K562 (cell line): ENCODE measurements at regions not wholly inside any gene's neighbourhood (a gene's known extent, or its start where the extent isn't known, plus 50 kb on each side); places are given as distances from the start of the nearest gene placed in this dataset.

Experiments
- CREB1 ChIP-seq, 2 experiments: sonication (generic) in 1 of 2; formaldehyde crosslinking in 1 of 2; IDR thresholded peaks; 2 replicates each; pipeline versions ENCODE4 v1.6.1 to v1.8.0; 2012 to 2022; ENCODE audit warnings: inconsistent platforms in 1 of 2, mild to moderate bottlenecking in 1 of 2, missing genetic modification reagents in 1 of 2, moderate library complexity in 1 of 2
- DDX20 ChIP-seq: fragments of 450-650 bp; IDR thresholded peaks from 2 replicates; pipeline ENCODE4 v1.6.1; 2016; ENCODE audit warnings: missing genetic modification characterization, low read depth, mild to moderate bottlenecking, missing compliant biosample characterization, moderate library complexity
- JUND ChIP-seq, 2 experiments: IDR thresholded peaks; 2 replicates in 1 of 2; 3 replicates in 1 of 2; pipeline ENCODE4 v1.6.1; 2011; ENCODE audit warnings: borderline replicate concordance in 2 of 2, low read depth in 2 of 2, low read length in 2 of 2, improper control_type of control experiment in 1 of 2, missing biosample characterization in 1 of 2, missing genetic modification characterization in 1 of 2, missing genetic modification reagents in 1 of 2
- RFX5 ChIP-seq: IDR thresholded peaks from 2 replicates; pipeline ENCODE4 v1.6.1; 2011; ENCODE audit warnings: low read depth, mild to moderate bottlenecking, improper control_type of control experiment, low read length
- RHOXF2B ChIP-seq: fragments of 250-450 bp; sonication (Bioruptor Pico); conservative IDR thresholded peaks from 2 replicates; pipeline ENCODE4 v1.5.1; 2021
- SFPQ ChIP-seq: fragments of 200-400 bp; formaldehyde crosslinking; IDR thresholded peaks from 2 replicates; pipeline ENCODE4 v1.6.1; 2017; ENCODE audit warnings: mild to moderate bottlenecking, low read depth, low read length, moderate library complexity
- SMARCA5 ChIP-seq: fragments of 450-650 bp; IDR thresholded peaks from 2 replicates; pipeline ENCODE4 v1.6.1; 2016
- ZBTB8A ChIP-seq: fragments of 450-650 bp; IDR thresholded peaks from 2 replicates; pipeline ENCODE4 v1.6.1; 2018; ENCODE audit warnings: mild to moderate bottlenecking, moderate library complexity; ENCODE audit not compliant: partially characterized antibody
- ZEB2 ChIP-seq: fragments of 450-650 bp; IDR thresholded peaks from 2 replicates; pipeline ENCODE4 v1.6.1; 2016
- ZNF41 ChIP-seq: fragments of 250-450 bp; sonication (Bioruptor Pico); conservative IDR thresholded peaks from 2 replicates; pipeline ENCODE4 v1.4.0; 2020; ENCODE audit warnings: mild to moderate bottlenecking
- ZNF764 ChIP-seq: fragments of 250-450 bp; sonication (Bioruptor Pico); IDR thresholded peaks from 2 replicates; pipeline ENCODE4 v1.4.0; 2020; ENCODE audit warnings: low read depth, mild to moderate bottlenecking, moderate library complexity
- ZNF766 ChIP-seq: fragments of 200-800 bp; sonication (Bioruptor generic); conservative IDR thresholded peaks from 2 replicates; pipeline ENCODE4 v1.6.1; 2016; ENCODE audit warnings: missing genetic modification characterization, missing compliant biosample characterization
- TF ChIP-seq, protein P1 (sequence below): fragments of 450-650 bp; formaldehyde crosslinking; IDR thresholded peaks from 2 replicates; pipeline ENCODE4 v1.4.0; 2020; ENCODE audit warnings: mild to moderate bottlenecking, moderate library complexity
- TF ChIP-seq, protein P2 (sequence below): sonication (generic); formaldehyde crosslinking; IDR thresholded peaks from 2 replicates; pipeline ENCODE4 v1.8.0; 2023; ENCODE audit warnings: mild to moderate bottlenecking, missing genetic modification reagents

DNA sequence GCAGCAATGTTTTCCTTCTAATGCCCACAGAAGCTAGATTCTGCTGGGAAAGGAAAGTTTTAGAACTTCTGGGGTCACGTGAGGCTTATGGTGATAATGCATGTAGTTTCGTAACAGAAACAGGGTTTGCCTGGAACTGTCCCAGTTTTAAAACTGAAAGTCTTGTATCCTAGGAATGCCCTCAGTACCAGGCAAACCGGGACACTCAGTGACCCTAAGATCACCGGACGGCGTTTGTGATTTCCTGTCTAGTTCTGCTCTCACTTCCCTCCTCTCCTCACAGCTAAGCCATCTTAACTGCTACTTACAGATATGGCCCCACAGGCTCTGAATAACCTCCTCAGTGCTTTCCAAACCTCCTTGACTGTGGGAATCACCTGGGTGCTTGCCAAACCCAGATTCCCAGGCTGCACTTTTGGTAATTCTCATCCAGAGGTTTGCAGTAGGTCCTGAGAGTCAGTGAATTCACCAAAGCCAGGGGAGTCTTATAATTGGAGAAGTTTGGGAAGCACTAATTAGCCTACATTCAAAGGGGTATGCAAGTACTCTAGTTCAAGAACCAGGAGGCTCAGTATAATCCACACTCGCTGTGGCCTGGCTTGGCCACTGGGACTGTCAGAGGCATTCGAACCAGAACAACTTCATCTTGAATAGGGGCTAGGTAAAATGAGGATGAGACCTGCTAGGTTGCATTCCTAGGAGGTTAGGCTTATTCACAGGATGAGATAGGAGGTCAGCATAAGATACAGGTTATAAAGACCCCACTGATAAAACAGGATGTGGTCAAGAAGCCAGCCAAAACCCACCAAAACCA lies 231.6 kb upstream of the MYLIP start (continued):
- TF ChIP-seq SFPQ (no peak), ZNF766 (CRISPR knock-in tag) (peak; percentile 29), SMARCA5 (no peak), JUND (IDR thresholded peaks at IDR 0.05; ENCODE audit: borderline replicate concordance, low read depth, low read length) (no peak), JUND (tag; IDR thresholded peaks at IDR 0.05; ENCODE audit: borderline replicate concordance, low read depth, low read length) (0 out of 3 replicates have a peak, but pooled peaks have one; percentile 58), RFX5 (no peak), ZNF764 (CRISPR knock-in tag) (0 out of 2 replicates have a peak, but pooled peaks have one; percentile 6), CREB1 (IDR thresholded peaks at IDR 0.05) (no peak), CREB1 (CRISPR knock-in tag; IDR thresholded peaks at IDR 0.05) (no peak), ZNF41 (CRISPR knock-in tag) (0 out of 2 replicates have a peak, but pooled peaks have one; percentile 29), ZEB2 (no peak), ZBTB8A (no peak), DDX20 (tag) (no peak), RHOXF2B (no peak)
- TF ChIP-seq, protein P1, sequence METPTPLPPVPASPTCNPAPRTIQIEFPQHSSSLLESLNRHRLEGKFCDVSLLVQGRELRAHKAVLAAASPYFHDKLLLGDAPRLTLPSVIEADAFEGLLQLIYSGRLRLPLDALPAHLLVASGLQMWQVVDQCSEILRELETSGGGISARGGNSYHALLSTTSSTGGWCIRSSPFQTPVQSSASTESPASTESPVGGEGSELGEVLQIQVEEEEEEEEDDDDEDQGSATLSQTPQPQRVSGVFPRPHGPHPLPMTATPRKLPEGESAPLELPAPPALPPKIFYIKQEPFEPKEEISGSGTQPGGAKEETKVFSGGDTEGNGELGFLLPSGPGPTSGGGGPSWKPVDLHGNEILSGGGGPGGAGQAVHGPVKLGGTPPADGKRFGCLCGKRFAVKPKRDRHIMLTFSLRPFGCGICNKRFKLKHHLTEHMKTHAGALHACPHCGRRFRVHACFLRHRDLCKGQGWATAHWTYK, result peak; percentile 73; the same call in 1 of the 2 replicates
- TF ChIP-seq, protein P2, sequence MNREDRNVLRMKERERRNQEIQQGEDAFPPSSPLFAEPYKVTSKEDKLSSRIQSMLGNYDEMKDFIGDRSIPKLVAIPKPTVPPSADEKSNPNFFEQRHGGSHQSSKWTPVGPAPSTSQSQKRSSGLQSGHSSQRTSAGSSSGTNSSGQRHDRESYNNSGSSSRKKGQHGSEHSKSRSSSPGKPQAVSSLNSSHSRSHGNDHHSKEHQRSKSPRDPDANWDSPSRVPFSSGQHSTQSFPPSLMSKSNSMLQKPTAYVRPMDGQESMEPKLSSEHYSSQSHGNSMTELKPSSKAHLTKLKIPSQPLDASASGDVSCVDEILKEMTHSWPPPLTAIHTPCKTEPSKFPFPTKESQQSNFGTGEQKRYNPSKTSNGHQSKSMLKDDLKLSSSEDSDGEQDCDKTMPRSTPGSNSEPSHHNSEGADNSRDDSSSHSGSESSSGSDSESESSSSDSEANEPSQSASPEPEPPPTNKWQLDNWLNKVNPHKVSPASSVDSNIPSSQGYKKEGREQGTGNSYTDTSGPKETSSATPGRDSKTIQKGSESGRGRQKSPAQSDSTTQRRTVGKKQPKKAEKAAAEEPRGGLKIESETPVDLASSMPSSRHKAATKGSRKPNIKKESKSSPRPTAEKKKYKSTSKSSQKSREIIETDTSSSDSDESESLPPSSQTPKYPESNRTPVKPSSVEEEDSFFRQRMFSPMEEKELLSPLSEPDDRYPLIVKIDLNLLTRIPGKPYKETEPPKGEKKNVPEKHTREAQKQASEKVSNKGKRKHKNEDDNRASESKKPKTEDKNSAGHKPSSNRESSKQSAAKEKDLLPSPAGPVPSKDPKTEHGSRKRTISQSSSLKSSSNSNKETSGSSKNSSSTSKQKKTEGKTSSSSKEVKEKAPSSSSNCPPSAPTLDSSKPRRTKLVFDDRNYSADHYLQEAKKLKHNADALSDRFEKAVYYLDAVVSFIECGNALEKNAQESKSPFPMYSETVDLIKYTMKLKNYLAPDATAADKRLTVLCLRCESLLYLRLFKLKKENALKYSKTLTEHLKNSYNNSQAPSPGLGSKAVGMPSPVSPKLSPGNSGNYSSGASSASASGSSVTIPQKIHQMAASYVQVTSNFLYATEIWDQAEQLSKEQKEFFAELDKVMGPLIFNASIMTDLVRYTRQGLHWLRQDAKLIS, result no peak
